GM18870 (cell line): ENCODE measurements at regions not wholly inside any gene's neighbourhood (a gene's known extent, or its start where the extent isn't known, plus 50 kb on each side); places are given as distances from the start of the nearest gene placed in this dataset.

Experiments used
- ATAC-seq: cut with Tn5 transposase; IDR thresholded peaks from one replicate; pipeline ENCODE4 v1.9.1; 2021; ENCODE audit warnings: moderate library complexity; ENCODE audit not compliant: unreplicated experiment

DNA sequence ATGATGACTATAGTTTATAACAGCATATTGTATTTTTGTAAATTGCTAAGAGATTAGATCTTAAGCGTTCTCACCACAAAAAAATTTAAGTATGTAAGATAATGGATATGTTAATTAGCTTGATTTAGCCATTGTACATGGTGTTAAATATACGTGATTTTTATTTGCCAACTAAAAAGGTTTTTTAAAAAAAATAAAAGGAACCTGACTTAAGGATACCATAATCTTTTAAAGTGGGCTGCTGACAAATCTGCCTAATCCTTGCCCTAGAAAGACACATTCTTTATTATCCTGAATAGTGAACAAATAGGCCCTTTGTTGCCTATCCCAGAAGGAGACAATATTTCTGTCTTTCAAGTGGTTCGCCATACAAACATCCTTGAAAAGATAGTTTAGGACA is 94.6 kb upstream of the FAM47C start:
- no peak for ATAC-seq

DNA sequence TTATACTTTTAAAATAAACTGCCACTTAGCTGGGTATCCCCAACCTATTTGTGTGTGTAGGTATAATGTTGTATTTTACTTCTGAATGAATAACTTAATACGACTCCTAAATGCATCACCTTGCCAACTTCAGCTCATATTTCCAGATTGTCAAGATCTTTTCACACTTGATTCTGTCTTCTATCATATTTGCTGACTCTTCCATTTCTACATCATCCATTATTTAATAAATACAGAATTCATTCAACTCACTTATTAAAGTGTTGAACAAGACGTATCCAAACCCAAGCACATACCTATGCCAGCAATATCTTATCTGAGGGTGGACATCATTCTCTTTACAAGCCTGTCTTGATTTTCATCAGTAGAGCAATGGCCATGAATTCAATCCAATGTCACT is 91.2 kb upstream of the FAM47C start:
- ATAC-seq, result no peak

DNA sequence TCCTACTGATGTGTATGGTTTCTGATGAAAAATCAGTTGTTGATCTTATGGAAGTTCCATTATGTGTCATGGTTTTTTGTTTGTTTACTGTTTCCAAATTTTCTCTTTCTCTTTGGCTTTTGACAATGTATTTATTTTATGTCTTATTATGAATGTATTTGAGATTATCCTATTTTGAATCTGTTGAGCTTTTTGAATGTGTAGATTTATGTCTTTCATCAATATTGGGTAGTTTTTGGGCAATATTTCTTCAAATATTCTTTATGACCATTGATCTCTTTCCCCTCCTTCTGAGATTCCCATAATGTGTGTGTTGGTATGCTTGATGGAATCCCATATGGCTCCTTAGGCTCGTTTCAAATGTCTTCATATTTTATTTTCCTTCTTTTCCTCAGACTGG is 80.5 kb upstream of the FAM47C start:
- ATAC-seq, result no peak

DNA sequence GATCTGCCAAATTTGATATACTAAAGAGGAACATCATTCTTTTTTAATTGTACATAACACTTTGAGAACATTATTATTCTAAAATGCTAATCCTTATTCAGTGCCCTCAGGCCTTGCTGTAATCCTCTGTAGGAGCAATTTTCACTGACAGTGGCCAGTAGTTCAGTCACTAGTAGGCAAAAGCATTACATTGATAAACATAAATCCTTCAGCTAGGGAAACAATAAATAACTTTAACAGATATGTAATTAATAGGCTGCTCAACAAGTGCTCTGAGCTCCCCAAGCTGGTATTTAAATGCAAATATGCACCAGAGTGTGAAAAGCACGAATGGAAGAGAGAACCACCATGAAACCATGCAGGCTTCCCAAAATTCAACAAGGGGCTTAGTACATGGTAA is 77.7 kb upstream of the FAM47C start:
- ATAC-seq, result no peak

DNA sequence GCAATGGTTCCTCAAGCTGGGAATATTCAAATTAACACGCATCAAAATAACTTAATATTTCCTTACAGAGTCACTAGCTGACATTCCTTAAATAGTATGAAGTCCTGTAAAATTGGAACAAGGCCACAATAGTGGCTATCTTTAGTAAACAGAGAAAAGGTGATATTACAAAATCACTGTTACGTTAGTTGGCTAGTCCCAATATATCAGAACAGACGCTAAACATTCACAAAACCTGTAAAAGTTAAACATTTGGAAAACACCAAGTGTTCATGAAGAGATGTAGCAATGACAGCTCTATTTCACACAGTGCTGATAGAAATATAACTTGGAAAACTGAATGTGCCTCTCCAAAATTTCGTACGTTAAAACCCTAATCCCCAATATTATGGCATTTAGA is 61.0 kb upstream of the FAM47C start:
- no peak for ATAC-seq

- ATAC-seq, result no peak
Measured at GRCh38 chrX:36950495-36951253, 57.5 kb upstream of the FAM47C start.

DNA sequence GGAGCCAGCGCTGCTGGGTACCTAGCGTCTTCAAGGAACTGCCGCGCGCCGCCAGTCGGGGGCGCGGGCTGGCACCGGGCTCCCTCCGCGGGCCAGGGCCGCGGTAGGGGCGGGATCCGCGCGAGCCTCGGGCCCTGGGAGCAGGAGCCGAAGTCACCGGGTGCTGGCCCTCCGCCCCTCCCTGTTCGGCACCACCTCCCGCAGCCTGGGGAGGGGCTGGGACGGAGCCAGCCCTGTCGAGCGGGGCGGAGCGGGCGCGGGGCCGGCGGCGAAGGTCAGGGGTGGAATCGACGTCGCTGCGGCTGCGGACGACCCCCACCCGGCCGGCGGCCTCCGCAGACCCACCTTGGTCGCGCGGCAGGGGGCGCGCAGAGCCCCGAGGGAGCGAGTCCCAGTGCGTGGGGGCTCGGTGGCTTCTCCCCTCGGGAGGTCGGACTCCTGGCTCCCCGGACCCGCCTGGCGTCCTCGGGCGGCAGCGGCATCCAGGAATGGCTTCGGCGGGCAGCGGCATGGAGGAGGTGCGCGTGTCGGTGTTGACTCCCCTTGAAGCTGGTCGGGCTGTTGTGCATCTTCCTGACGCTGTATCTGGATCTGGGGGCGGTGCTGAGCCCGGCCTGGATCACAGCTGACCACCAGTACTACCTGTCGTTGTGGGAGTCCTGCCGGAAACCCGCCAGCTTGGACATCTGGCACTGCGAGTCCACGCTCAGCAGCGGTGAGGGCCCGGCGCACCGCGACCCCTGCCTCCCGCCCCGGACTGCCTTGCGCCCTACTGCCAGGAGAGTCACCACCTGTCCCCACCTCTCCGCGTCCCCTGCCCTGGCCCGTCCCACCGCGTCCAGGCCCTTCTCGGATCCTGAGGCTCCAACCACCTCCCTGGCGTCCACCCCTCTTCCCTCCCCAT is 50.5 kb upstream of the FAM47C start:
- ATAC-seq, result no peak
